ENCODE measurements at regions not wholly inside any gene's neighbourhood (a gene's known extent, or its start where the extent isn't known, plus 50 kb on each side); places are given as distances from the start of the nearest gene placed in this dataset.

DNA sequence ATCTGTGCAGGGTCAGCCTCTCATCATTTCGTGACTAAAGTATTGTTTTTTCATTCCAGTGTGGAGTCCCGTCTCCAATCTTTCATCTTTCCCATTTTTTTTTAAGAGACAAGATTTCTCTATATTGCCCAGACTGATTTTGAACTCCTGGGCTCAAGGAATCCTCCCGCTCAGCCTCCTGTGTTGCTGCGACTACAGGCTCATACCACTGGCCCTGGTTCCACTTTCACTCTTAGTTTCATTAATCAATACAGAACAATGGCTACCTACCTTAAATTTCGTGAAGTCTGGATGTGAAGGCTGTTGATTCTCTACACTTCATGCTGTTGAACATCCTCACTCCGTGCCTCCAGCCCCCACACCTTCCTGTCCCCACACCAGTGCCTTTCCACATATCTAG, 97.7 kb upstream of the GREM2 start (continued):
- TF ChIP-seq ESRRA (CRISPR knock-in tag; IDR thresholded peaks at IDR 0.05; ENCODE audit: borderline replicate concordance) (no peak), USF1 (CRISPR knock-in tag; IDR thresholded peaks at IDR 0.05) (no peak), FOXP4 (CRISPR knock-in tag; IDR thresholded peaks at IDR 0.05) (no peak), RORB (CRISPR knock-in tag; IDR thresholded peaks at IDR 0.05) (no peak)
- TF ChIP-seq, protein P1, sequence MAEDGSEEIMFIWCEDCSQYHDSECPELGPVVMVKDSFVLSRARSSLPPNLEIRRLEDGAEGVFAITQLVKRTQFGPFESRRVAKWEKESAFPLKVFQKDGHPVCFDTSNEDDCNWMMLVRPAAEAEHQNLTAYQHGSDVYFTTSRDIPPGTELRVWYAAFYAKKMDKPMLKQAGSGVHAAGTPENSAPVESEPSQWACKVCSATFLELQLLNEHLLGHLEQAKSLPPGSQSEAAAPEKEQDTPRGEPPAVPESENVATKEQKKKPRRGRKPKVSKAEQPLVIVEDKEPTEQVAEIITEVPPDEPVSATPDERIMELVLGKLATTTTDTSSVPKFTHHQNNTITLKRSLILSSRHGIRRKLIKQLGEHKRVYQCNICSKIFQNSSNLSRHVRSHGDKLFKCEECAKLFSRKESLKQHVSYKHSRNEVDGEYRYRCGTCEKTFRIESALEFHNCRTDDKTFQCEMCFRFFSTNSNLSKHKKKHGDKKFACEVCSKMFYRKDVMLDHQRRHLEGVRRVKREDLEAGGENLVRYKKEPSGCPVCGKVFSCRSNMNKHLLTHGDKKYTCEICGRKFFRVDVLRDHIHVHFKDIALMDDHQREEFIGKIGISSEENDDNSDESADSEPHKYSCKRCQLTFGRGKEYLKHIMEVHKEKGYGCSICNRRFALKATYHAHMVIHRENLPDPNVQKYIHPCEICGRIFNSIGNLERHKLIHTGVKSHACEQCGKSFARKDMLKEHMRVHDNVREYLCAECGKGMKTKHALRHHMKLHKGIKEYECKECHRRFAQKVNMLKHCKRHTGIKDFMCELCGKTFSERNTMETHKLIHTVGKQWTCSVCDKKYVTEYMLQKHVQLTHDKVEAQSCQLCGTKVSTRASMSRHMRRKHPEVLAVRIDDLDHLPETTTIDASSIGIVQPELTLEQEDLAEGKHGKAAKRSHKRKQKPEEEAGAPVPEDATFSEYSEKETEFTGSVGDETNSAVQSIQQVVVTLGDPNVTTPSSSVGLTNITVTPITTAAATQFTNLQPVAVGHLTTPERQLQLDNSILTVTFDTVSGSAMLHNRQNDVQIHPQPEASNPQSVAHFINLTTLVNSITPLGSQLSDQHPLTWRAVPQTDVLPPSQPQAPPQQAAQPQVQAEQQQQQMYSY (CRISPR knock-in tag; IDR thresholded peaks at IDR 0.05) = no peak

- no peaks in the 10 kb centered on the region for H3K27me3 Mint-ChIP-seq (ENCODE audit: low read depth)
- ChIA-PET CTCF (interaction anchor here (1.0 kb wide), 1 partner anchor 26 kb away, joined by 5 read pairs; no protein-coding TSS in a partner anchor), POLR2A (no interaction called here)
- H3K4me3 Mint-ChIP-seq = no peak overlapping the region
- DNase-seq (ENCODE audit: low spot score) = no peak
- H3K36me3 Mint-ChIP-seq = no peaks in the 10 kb centered on the region
- no peaks in the 10 kb centered on the region for H3K9me3 Mint-ChIP-seq
- no peak overlapping the region for H3K27ac Mint-ChIP-seq
- H3K4me1 Mint-ChIP-seq = no peaks in the 10 kb centered on the region
- no peak for ATAC-seq
- TF ChIP-seq GTF2I (CRISPR knock-in tag; conservative IDR thresholded peaks at IDR 0.05) = no peak
- no peak for TF ChIP-seq ZNF423 (CRISPR knock-in tag; IDR thresholded peaks at IDR 0.05)
- TF ChIP-seq, protein P2, sequence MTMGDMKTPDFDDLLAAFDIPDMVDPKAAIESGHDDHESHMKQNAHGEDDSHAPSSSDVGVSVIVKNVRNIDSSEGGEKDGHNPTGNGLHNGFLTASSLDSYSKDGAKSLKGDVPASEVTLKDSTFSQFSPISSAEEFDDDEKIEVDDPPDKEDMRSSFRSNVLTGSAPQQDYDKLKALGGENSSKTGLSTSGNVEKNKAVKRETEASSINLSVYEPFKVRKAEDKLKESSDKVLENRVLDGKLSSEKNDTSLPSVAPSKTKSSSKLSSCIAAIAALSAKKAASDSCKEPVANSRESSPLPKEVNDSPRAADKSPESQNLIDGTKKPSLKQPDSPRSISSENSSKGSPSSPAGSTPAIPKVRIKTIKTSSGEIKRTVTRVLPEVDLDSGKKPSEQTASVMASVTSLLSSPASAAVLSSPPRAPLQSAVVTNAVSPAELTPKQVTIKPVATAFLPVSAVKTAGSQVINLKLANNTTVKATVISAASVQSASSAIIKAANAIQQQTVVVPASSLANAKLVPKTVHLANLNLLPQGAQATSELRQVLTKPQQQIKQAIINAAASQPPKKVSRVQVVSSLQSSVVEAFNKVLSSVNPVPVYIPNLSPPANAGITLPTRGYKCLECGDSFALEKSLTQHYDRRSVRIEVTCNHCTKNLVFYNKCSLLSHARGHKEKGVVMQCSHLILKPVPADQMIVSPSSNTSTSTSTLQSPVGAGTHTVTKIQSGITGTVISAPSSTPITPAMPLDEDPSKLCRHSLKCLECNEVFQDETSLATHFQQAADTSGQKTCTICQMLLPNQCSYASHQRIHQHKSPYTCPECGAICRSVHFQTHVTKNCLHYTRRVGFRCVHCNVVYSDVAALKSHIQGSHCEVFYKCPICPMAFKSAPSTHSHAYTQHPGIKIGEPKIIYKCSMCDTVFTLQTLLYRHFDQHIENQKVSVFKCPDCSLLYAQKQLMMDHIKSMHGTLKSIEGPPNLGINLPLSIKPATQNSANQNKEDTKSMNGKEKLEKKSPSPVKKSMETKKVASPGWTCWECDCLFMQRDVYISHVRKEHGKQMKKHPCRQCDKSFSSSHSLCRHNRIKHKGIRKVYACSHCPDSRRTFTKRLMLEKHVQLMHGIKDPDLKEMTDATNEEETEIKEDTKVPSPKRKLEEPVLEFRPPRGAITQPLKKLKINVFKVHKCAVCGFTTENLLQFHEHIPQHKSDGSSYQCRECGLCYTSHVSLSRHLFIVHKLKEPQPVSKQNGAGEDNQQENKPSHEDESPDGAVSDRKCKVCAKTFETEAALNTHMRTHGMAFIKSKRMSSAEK (CRISPR knock-in tag; IDR thresholded peaks at IDR 0.05; ENCODE audit: borderline replicate concordance) = no peak
- TF ChIP-seq KAT7 (CRISPR knock-in tag; IDR thresholded peaks at IDR 0.05; ENCODE audit: borderline replicate concordance) = no peak
- no peak for TF ChIP-seq ZSCAN18 (CRISPR knock-in tag; IDR thresholded peaks at IDR 0.05)
- TF ChIP-seq ESRRA (CRISPR knock-in tag; IDR thresholded peaks at IDR 0.05; ENCODE audit: borderline replicate concordance) = no peak
- TF ChIP-seq GRHL2 (CRISPR knock-in tag; IDR thresholded peaks at IDR 0.05; ENCODE audit: insufficient replicate concordance, severe bottlenecking) = no peak
- TF ChIP-seq PRRX2 (CRISPR knock-in tag; IDR thresholded peaks at IDR 0.05) = no peak
- no peak for TF ChIP-seq IRF2 (CRISPR knock-in tag; IDR thresholded peaks at IDR 0.05; ENCODE audit: borderline replicate concordance, low read depth)
- no peak for TF ChIP-seq CBFB (CRISPR knock-in tag; IDR thresholded peaks at IDR 0.05; ENCODE audit: low read depth)
- TF ChIP-seq, protein P3, sequence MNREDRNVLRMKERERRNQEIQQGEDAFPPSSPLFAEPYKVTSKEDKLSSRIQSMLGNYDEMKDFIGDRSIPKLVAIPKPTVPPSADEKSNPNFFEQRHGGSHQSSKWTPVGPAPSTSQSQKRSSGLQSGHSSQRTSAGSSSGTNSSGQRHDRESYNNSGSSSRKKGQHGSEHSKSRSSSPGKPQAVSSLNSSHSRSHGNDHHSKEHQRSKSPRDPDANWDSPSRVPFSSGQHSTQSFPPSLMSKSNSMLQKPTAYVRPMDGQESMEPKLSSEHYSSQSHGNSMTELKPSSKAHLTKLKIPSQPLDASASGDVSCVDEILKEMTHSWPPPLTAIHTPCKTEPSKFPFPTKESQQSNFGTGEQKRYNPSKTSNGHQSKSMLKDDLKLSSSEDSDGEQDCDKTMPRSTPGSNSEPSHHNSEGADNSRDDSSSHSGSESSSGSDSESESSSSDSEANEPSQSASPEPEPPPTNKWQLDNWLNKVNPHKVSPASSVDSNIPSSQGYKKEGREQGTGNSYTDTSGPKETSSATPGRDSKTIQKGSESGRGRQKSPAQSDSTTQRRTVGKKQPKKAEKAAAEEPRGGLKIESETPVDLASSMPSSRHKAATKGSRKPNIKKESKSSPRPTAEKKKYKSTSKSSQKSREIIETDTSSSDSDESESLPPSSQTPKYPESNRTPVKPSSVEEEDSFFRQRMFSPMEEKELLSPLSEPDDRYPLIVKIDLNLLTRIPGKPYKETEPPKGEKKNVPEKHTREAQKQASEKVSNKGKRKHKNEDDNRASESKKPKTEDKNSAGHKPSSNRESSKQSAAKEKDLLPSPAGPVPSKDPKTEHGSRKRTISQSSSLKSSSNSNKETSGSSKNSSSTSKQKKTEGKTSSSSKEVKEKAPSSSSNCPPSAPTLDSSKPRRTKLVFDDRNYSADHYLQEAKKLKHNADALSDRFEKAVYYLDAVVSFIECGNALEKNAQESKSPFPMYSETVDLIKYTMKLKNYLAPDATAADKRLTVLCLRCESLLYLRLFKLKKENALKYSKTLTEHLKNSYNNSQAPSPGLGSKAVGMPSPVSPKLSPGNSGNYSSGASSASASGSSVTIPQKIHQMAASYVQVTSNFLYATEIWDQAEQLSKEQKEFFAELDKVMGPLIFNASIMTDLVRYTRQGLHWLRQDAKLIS (CRISPR knock-in tag; IDR thresholded peaks at IDR 0.05; ENCODE audit: borderline replicate concordance) = no peak
- TF ChIP-seq FOXK1 (CRISPR knock-in tag; IDR thresholded peaks at IDR 0.05) = no peak
- TF ChIP-seq SP1 (CRISPR knock-in tag; conservative IDR thresholded peaks at IDR 0.05) = no peak
These were observed 94.4 kb upstream of the GREM2 start for GRCh38 chr1:240706150-240706935.

Data from WTC11 (cell line).